Testis (tissue), 2 donors: ENCODE measurements at regions not wholly inside any gene's neighbourhood (a gene's known extent, or its start where the extent isn't known, plus 50 kb on each side); places are given as distances from the start of the nearest gene placed in this dataset.

Experiments
- CTCF ChIP-seq, 3 experiments: fragments of 450-650 bp in 2 of 3; fragments of 200-600 bp in 1 of 3; sonication (generic) in 1 of 3; IDR thresholded peaks; one replicate each; pipeline ENCODE4 v1.5.1; 2016 to 2019; ENCODE audit warnings: antibody characterized with exemption in 3 of 3, mild to moderate bottlenecking in 2 of 3, moderate library complexity in 1 of 3
- POLR2A ChIP-seq: fragments of 450-650 bp; IDR thresholded peaks from one replicate; pipeline ENCODE4 v1.6.1; 2017; ENCODE audit warnings: antibody characterized with exemption, mild to moderate bottlenecking, moderate library complexity

- TF ChIP-seq POLR2A (no peak), CTCF (IDR thresholded peaks at IDR 0.05) (no peak)
Observed at GRCh38 chr13:80965097-80965496, 624.2 kb upstream of the SPRY2 start.
